ENCODE measurements at regions not wholly inside any gene's neighbourhood (a gene's known extent, or its start where the extent isn't known, plus 50 kb on each side); places are given as distances from the start of the nearest gene placed in this dataset.

GRCh38 chr5:21225223-21226064 is 1237.4 kb upstream of the CDH18 start:
- no peaks in the 10 kb centered on the region for H3K4me1 ChIP-seq (ENCODE audit: control insufficient read depth, insufficient read depth, low read length)
- no peak overlapping the region for H3K27ac ChIP-seq (ENCODE audit: low read depth, low read length)
- no peak overlapping the region for H3K4me3 ChIP-seq (ENCODE audit: low read depth, low read length)
- H3K9me3 ChIP-seq (ENCODE audit: control insufficient read depth, insufficient read depth, low read depth, low read length): no peaks in the 10 kb centered on the region
- no peaks in the 10 kb centered on the region for H3K27me3 ChIP-seq (ENCODE audit: control insufficient read depth, insufficient read depth, low read length)
- H3K36me3 ChIP-seq (ENCODE audit: control insufficient read depth, insufficient read depth, low read length): no peaks in the 10 kb centered on the region
- no peak overlapping the region for H3K9ac ChIP-seq (ENCODE audit: low read length)

GRCh38 chr5:21221616-21222015 is 1233.6 kb upstream of the CDH18 start:
- Histone ChIP-seq H3K27ac (ENCODE audit: low read depth, low read length) (no peak overlapping the region), H3K4me3 (ENCODE audit: low read depth, low read length) (no peak overlapping the region), H3K27me3 (ENCODE audit: control insufficient read depth, insufficient read depth, low read length) (no peaks in the 10 kb centered on the region), H3K36me3 (ENCODE audit: control insufficient read depth, insufficient read depth, low read length) (no peaks in the 10 kb centered on the region), H3K9me3 (ENCODE audit: control insufficient read depth, insufficient read depth, low read depth, low read length) (no peaks in the 10 kb centered on the region), H3K9ac (ENCODE audit: low read length) (no peak overlapping the region), H3K4me1 (ENCODE audit: control insufficient read depth, insufficient read depth, low read length) (peaks cover 8% of the 10 kb centered on the region; the same call in 1 of the 2 replicates)

- Histone ChIP-seq H3K27ac (ENCODE audit: low read depth, low read length) (no peak overlapping the region), H3K9ac (ENCODE audit: low read length) (no peak overlapping the region), H3K9me3 (ENCODE audit: control insufficient read depth, insufficient read depth, low read depth, low read length) (no peaks in the 10 kb centered on the region), H3K27me3 (ENCODE audit: control insufficient read depth, insufficient read depth, low read length) (no peaks in the 10 kb centered on the region), H3K4me1 (ENCODE audit: control insufficient read depth, insufficient read depth, low read length) (peaks cover 8% of the 10 kb centered on the region; the same call in 1 of the 2 replicates), H3K36me3 (ENCODE audit: control insufficient read depth, insufficient read depth, low read length) (no peaks in the 10 kb centered on the region), H3K4me3 (ENCODE audit: low read depth, low read length) (no peak overlapping the region)
These were observed 1232.0 kb upstream of the CDH18 start for GRCh38 chr5:21219966-21220365.

- Histone ChIP-seq H3K9me3 (ENCODE audit: control insufficient read depth, insufficient read depth, low read depth, low read length) (no peaks in the 10 kb centered on the region), H3K4me3 (ENCODE audit: low read depth, low read length) (no peak overlapping the region), H3K27me3 (ENCODE audit: control insufficient read depth, insufficient read depth, low read length) (no peaks in the 10 kb centered on the region), H3K36me3 (ENCODE audit: control insufficient read depth, insufficient read depth, low read length) (no peaks in the 10 kb centered on the region), H3K27ac (ENCODE audit: low read depth, low read length) (no peak overlapping the region), H3K9ac (ENCODE audit: low read length) (no peak overlapping the region), H3K4me1 (ENCODE audit: control insufficient read depth, insufficient read depth, low read length) (peaks cover 8% of the 10 kb centered on the region; the same call in 1 of the 2 replicates)
These were observed 1231.3 kb upstream of the CDH18 start for GRCh38 chr5:21219251-21219650.

GRCh38 chr5:21212026-21212425 is 1224.0 kb upstream of the CDH18 start:
- Histone ChIP-seq H3K9ac (ENCODE audit: low read length) (no peak overlapping the region), H3K27ac (ENCODE audit: low read depth, low read length) (no peak overlapping the region), H3K9me3 (ENCODE audit: control insufficient read depth, insufficient read depth, low read depth, low read length) (no peaks in the 10 kb centered on the region), H3K27me3 (ENCODE audit: control insufficient read depth, insufficient read depth, low read length) (no peaks in the 10 kb centered on the region), H3K36me3 (ENCODE audit: control insufficient read depth, insufficient read depth, low read length) (no peaks in the 10 kb centered on the region), H3K4me1 (ENCODE audit: control insufficient read depth, insufficient read depth, low read length) (no peaks in the 10 kb centered on the region), H3K4me3 (ENCODE audit: low read depth, low read length) (no peak overlapping the region)

GRCh38 chr5:21209409-21209808 is 1221.4 kb upstream of the CDH18 start:
- H3K27me3 ChIP-seq (ENCODE audit: control insufficient read depth, insufficient read depth, low read length): no peaks in the 10 kb centered on the region

GRCh38 chr5:21199087-21199486 is 1211.1 kb upstream of the CDH18 start:
- no peaks in the 10 kb centered on the region for H3K36me3 ChIP-seq (ENCODE audit: control insufficient read depth, insufficient read depth, low read length)
- H3K27me3 ChIP-seq (ENCODE audit: control insufficient read depth, insufficient read depth, low read length): no peaks in the 10 kb centered on the region
- H3K9me3 ChIP-seq (ENCODE audit: control insufficient read depth, insufficient read depth, low read depth, low read length): no peaks in the 10 kb centered on the region
- H3K4me3 ChIP-seq (ENCODE audit: low read depth, low read length): no peak overlapping the region
- H3K9ac ChIP-seq (ENCODE audit: low read length): no peak overlapping the region
- H3K4me1 ChIP-seq (ENCODE audit: control insufficient read depth, insufficient read depth, low read length): no peaks in the 10 kb centered on the region
- no peak overlapping the region for H3K27ac ChIP-seq (ENCODE audit: low read depth, low read length)

More at GRCh38 chr5:21209409-21209808, 1221.4 kb upstream of the CDH18 start:
- Histone ChIP-seq H3K9me3 (ENCODE audit: control insufficient read depth, insufficient read depth, low read depth, low read length) (no peaks in the 10 kb centered on the region), H3K27ac (ENCODE audit: low read depth, low read length) (no peak overlapping the region), H3K4me3 (ENCODE audit: low read depth, low read length) (no peak overlapping the region), H3K4me1 (ENCODE audit: control insufficient read depth, insufficient read depth, low read length) (no peaks in the 10 kb centered on the region), H3K36me3 (ENCODE audit: control insufficient read depth, insufficient read depth, low read length) (no peaks in the 10 kb centered on the region), H3K9ac (ENCODE audit: low read length) (no peak overlapping the region)

GRCh38 chr5:21195145-21195544 is 1207.1 kb upstream of the CDH18 start:
- no peak overlapping the region for H3K4me3 ChIP-seq (ENCODE audit: low read depth, low read length)
- no peaks in the 10 kb centered on the region for H3K36me3 ChIP-seq (ENCODE audit: control insufficient read depth, insufficient read depth, low read length)
- no peak overlapping the region for H3K9ac ChIP-seq (ENCODE audit: low read length)
- no peaks in the 10 kb centered on the region for H3K27me3 ChIP-seq (ENCODE audit: control insufficient read depth, insufficient read depth, low read length)
- H3K9me3 ChIP-seq (ENCODE audit: control insufficient read depth, insufficient read depth, low read depth, low read length): no peaks in the 10 kb centered on the region
- no peak overlapping the region for H3K27ac ChIP-seq (ENCODE audit: low read depth, low read length)
- H3K4me1 ChIP-seq (ENCODE audit: control insufficient read depth, insufficient read depth, low read length): no peaks in the 10 kb centered on the region

GRCh38 chr5:21185536-21185935 is 1197.5 kb upstream of the CDH18 start:
- Histone ChIP-seq H3K27ac (ENCODE audit: low read depth, low read length) (no peak overlapping the region), H3K9me3 (ENCODE audit: control insufficient read depth, insufficient read depth, low read depth, low read length) (no peaks in the 10 kb centered on the region), H3K36me3 (ENCODE audit: control insufficient read depth, insufficient read depth, low read length) (no peaks in the 10 kb centered on the region), H3K9ac (ENCODE audit: low read length) (no peak overlapping the region), H3K4me3 (ENCODE audit: low read depth, low read length) (no peak overlapping the region), H3K4me1 (ENCODE audit: control insufficient read depth, insufficient read depth, low read length) (no peaks in the 10 kb centered on the region), H3K27me3 (ENCODE audit: control insufficient read depth, insufficient read depth, low read length) (no peaks in the 10 kb centered on the region)

- no peak overlapping the region for H3K9ac ChIP-seq (ENCODE audit: low read length)
- H3K27me3 ChIP-seq (ENCODE audit: control insufficient read depth, insufficient read depth, low read length): no peaks in the 10 kb centered on the region
- H3K4me1 ChIP-seq (ENCODE audit: control insufficient read depth, insufficient read depth, low read length): no peaks in the 10 kb centered on the region
- H3K36me3 ChIP-seq (ENCODE audit: control insufficient read depth, insufficient read depth, low read length): no peaks in the 10 kb centered on the region
- H3K9me3 ChIP-seq (ENCODE audit: control insufficient read depth, insufficient read depth, low read depth, low read length): no peaks in the 10 kb centered on the region
- no peak overlapping the region for H3K27ac ChIP-seq (ENCODE audit: low read depth, low read length)
- no peak overlapping the region for H3K4me3 ChIP-seq (ENCODE audit: low read depth, low read length)
These were observed 1196.6 kb upstream of the CDH18 start for GRCh38 chr5:21184581-21184980.

- no peak overlapping the region for H3K9ac ChIP-seq (ENCODE audit: low read length)
- H3K4me3 ChIP-seq (ENCODE audit: low read depth, low read length): no peak overlapping the region
- no peaks in the 10 kb centered on the region for H3K36me3 ChIP-seq (ENCODE audit: control insufficient read depth, insufficient read depth, low read length)
- H3K4me1 ChIP-seq (ENCODE audit: control insufficient read depth, insufficient read depth, low read length): no peaks in the 10 kb centered on the region
- H3K9me3 ChIP-seq (ENCODE audit: control insufficient read depth, insufficient read depth, low read depth, low read length): no peaks in the 10 kb centered on the region
- H3K27ac ChIP-seq (ENCODE audit: low read depth, low read length): no peak overlapping the region
- no peaks in the 10 kb centered on the region for H3K27me3 ChIP-seq (ENCODE audit: control insufficient read depth, insufficient read depth, low read length)
These were observed 1193.7 kb upstream of the CDH18 start for GRCh38 chr5:21181609-21182125.
